Gastroesophageal sphincter (tissue), 4 donors: ENCODE measurements at regions not wholly inside any gene's neighbourhood (a gene's known extent, or its start where the extent isn't known, plus 50 kb on each side); places are given as distances from the start of the nearest gene placed in this dataset.
"Not testable (repeated sequence)": the region's sequence is repeated elsewhere in the genome, so short reads cannot be mapped to it uniquely, and the experiment has no call there.

ENCODE experiments used
- ATAC-seq: fragments of 150-250 bp; one replicate; pipeline ENCODE4 v1.9.1; 2016; ENCODE audit warnings: mild to moderate bottlenecking, moderate library complexity
- H3K27ac ChIP-seq, 4 donors: fragments of 200-600 bp; sonication (generic) in 3 of 4; 1 replicate in 3 of 4; 2 replicates in 1 of 4; pipeline ENCODE4 v1.5.1; 2016 to 2019
- H3K27me3 ChIP-seq: fragments of 200-600 bp; sonication (generic); one replicate; pipeline ENCODE4 v1.5.1; 2019
- H3K36me3 ChIP-seq, 2 donors: fragments of 200-600 bp; sonication (generic); one replicate each; pipeline ENCODE4 v1.5.1; 2019; ENCODE audit warnings: control low read depth in 1 of 2
- H3K4me1 ChIP-seq, 3 donors: fragments of 200-600 bp; sonication (generic); 1 replicate in 2 of 3; 2 replicates in 1 of 3; pipeline ENCODE4 v1.5.1; 2016 to 2019; ENCODE audit warnings: control low read depth in 2 of 3
- H3K4me3 ChIP-seq, 2 donors: fragments of 200-600 bp; sonication (generic); one replicate each; pipeline ENCODE4 v1.5.1; 2019; ENCODE audit warnings: mild to moderate bottlenecking in 1 of 2, moderate library complexity in 1 of 2
- H3K9me3 ChIP-seq, 3 donors: fragments of 200-600 bp; sonication (generic); one replicate each; pipeline ENCODE4 v1.5.1; 2017 to 2019; ENCODE audit warnings: control low read depth in 2 of 3
- CTCF ChIP-seq, 4 experiments: fragments of 200-600 bp in 2 of 4; fragments of 450-650 bp in 2 of 4; sonication (generic) in 1 of 4; IDR thresholded peaks; one replicate each; pipeline ENCODE4 v1.5.1; 2017 to 2019; ENCODE audit warnings: antibody characterized with exemption in 4 of 4, mild to moderate bottlenecking in 2 of 4, moderate library complexity in 2 of 4
- EP300 ChIP-seq: sonication (generic); formaldehyde crosslinking; IDR thresholded peaks from one replicate; pipeline ENCODE4 v1.6.1; 2017; ENCODE audit warnings: antibody characterized with exemption, mild to moderate bottlenecking
- POLR2A ChIP-seq, 2 donors: fragments of 450-650 bp; IDR thresholded peaks; one replicate each; pipeline ENCODE4 v1.6.1; 2017; ENCODE audit warnings: antibody characterized with exemption in 2 of 2, mild to moderate bottlenecking in 2 of 2, moderate library complexity in 1 of 2
- POLR2AphosphoS5 ChIP-seq: sonication (generic); formaldehyde crosslinking; IDR thresholded peaks from one replicate; pipeline ENCODE4 v1.6.1; 2017; ENCODE audit warnings: antibody characterized with exemption
- WGBS, 2 donors: methylation state at CpG; one replicate each; pipeline ENCODE4 v1.1.5; 2018; ENCODE audit warnings: low coverage in 1 of 2; 5-methylcytosine and 5-hydroxymethylcytosine counted together

- no peak for ATAC-seq
- Histone ChIP-seq H3K4me1 (no peaks in the 10 kb centered on the region), H3K27ac (no peak overlapping the region), H3K27me3 (peaks cover 97% of the 10 kb centered on the region), H3K4me3 (no peak overlapping the region), H3K36me3 (no peaks in the 10 kb centered on the region), H3K9me3 (peaks cover 0 to 9% (median 0%) of the 10 kb centered on the region in 3 donors)
- 19 to 63% methylated on average over 2 of the region's 2 CpGs for whole genome bisulfite sequencing, 2 donors
- no peak for TF ChIP-seq EP300
- no peak for TF ChIP-seq POLR2AphosphoS5
- no peak for TF ChIP-seq POLR2A (IDR thresholded peaks at IDR 0.05)
- TF ChIP-seq CTCF (IDR thresholded peaks at IDR 0.05), result no peak
Observed at GRCh38 chr12:114500131-114500530, 94.2 kb upstream of the TBX5 start.

GRCh38 chr12:114499338-114499737, 93.4 kb upstream of the TBX5 start:
- ATAC-seq, result no peak
- Histone ChIP-seq H3K36me3 (no peaks in the 10 kb centered on the region), H3K27ac (no peak overlapping the region), H3K4me3 (no peak overlapping the region), H3K27me3 (peaks cover 97% of the 10 kb centered on the region), H3K4me1 (no peaks in the 10 kb centered on the region), H3K9me3 (peaks cover 0 to 15% (median 0%) of the 10 kb centered on the region in 3 donors)
- TF ChIP-seq POLR2AphosphoS5 (no peak), POLR2A (IDR thresholded peaks at IDR 0.05) (no peak), CTCF (IDR thresholded peaks at IDR 0.05) (no peak)
- WGBS, 2 donors, result 30 to 36% methylated on average over 1 to 3 of the region's 5 CpGs

GRCh38 chr12:114491916-114492315, 86.0 kb upstream of the TBX5 start:
- H3K9me3 ChIP-seq, result peaks cover 0 to 15% (median 0%) of the 10 kb centered on the region in 3 donors
- WGBS, 2 donors, result 14% methylated on average over 3 of the region's 3 CpGs; no CpG with 5 or more reads in 1 of the 2 donors
- no peak for ATAC-seq
- H3K27ac ChIP-seq, result no peak overlapping the region
- H3K4me3 ChIP-seq, result no peak overlapping the region
- H3K27me3 ChIP-seq, result peaks cover 67% of the 10 kb centered on the region
- H3K36me3 ChIP-seq, result no peaks in the 10 kb centered on the region
- TF ChIP-seq POLR2AphosphoS5 (no peak), CTCF (IDR thresholded peaks at IDR 0.05) (no peak), EP300 (no peak), POLR2A (IDR thresholded peaks at IDR 0.05) (no peak)
- no peaks in the 10 kb centered on the region for H3K4me1 ChIP-seq

GRCh38 chr12:114484822-114485459, 79.0 kb upstream of the TBX5 start:
- not testable (repeated sequence) for H3K4me3 ChIP-seq, H3K9me3 ChIP-seq, ATAC-seq, H3K27ac ChIP-seq, H3K36me3 ChIP-seq
- peaks cover 0 to 16% (median 3%) of the 10 kb centered on the region in 3 donors for H3K4me1 ChIP-seq
- H3K27me3 ChIP-seq, result peaks cover 70% of the 10 kb centered on the region
- 100% methylated on average over 3 of the region's 45 CpGs; no CpG with 5 or more reads in 1 of the 2 donors for WGBS, 2 donors

- no peak overlapping the region for H3K4me3 ChIP-seq
- peaks cover 77% of the 10 kb centered on the region for H3K27me3 ChIP-seq
- no peaks in the 10 kb centered on the region for H3K36me3 ChIP-seq
- peaks cover 0 to 21% (median 3%) of the 10 kb centered on the region in 3 donors for H3K4me1 ChIP-seq
- ATAC-seq, result no peak
- no peak overlapping the region for H3K27ac ChIP-seq
- 63 to 84% methylated on average over 3 of the region's 3 CpGs for WGBS, 2 donors
- peaks cover 0 to 6% (median 0%) of the 10 kb centered on the region in 3 donors for H3K9me3 ChIP-seq
- TF ChIP-seq EP300 (no peak), POLR2AphosphoS5 (no peak), CTCF (IDR thresholded peaks at IDR 0.05) (no peak), POLR2A (IDR thresholded peaks at IDR 0.05) (no peak)
Observed at GRCh38 chr12:114483996-114484395, 78.1 kb upstream of the TBX5 start.
